CD4-positive, alpha-beta T cell (primary cell): ENCODE measurements at regions not wholly inside any gene's neighbourhood (a gene's known extent, or its start where the extent isn't known, plus 50 kb on each side); places are given as distances from the start of the nearest gene placed in this dataset.
"Not testable (repeated sequence)": the region's sequence is repeated elsewhere in the genome, so short reads cannot be mapped to it uniquely, and the experiment has no call there.

Source experiments
- ATAC-seq: fragments of 200-7000 bp; cut with Tn5 transposase; one replicate; pipeline ENCODE4 v1.10.0; 2022; ENCODE audit warnings: mild to moderate bottlenecking; ENCODE audit not compliant: poor library complexity
- CTCF ChIA-PET: fragments of 350-600 bp; sonication (Branson Sonifier 250); formaldehyde crosslinking; loops from one replicate; lab custom pipeline; 2021; ENCODE audit warnings: antibody characterized with exemption, inconsistent platforms; lab: Charles Lee
- POLR2A ChIA-PET: fragments of 350-600 bp; sonication (Branson Sonifier 250); formaldehyde crosslinking; loops from one replicate; lab custom pipeline; 2021; ENCODE audit warnings: antibody characterized with exemption, inconsistent platforms; lab: Charles Lee
- DNase-seq, 14 experiments: peaks; one replicate each; pipeline ENCODE4 v3.0.0-alpha.2; 2013 to 2020; ENCODE audit warnings: mixed read lengths in 2 of 14
- H3K27ac ChIP-seq, 2 donors: one replicate each; pipeline versions ENCODE4 v1.5.1 to v1.7.0; 2013; ENCODE audit warnings: low read length in 2 of 2, low read depth in 1 of 2, mild to moderate bottlenecking in 1 of 2
- H3K27me3 ChIP-seq, 2 experiments: 1 replicate in 1 of 2; 2 replicates in 1 of 2; pipeline versions ENCODE4 v1.6.1 to v1.7.0; 2013; ENCODE audit warnings: low read length in 2 of 2, control low read depth in 1 of 2, mild to moderate bottlenecking in 1 of 2, moderate library complexity in 1 of 2; ENCODE audit not compliant: insufficient read depth in 2 of 2, control insufficient read depth in 1 of 2
- H3K36me3 ChIP-seq: one replicate; pipeline ENCODE4 v1.6.1; 2013; ENCODE audit warnings: low read length, control low read depth; ENCODE audit not compliant: insufficient read depth
- H3K4me1 ChIP-seq: one replicate; pipeline ENCODE4 v1.6.1; 2013; ENCODE audit warnings: low read length, control low read depth; ENCODE audit not compliant: insufficient read depth
- H3K4me3 ChIP-seq: one replicate; pipeline ENCODE4 v1.5.1; 2013; ENCODE audit warnings: mild to moderate bottlenecking, low read length, moderate library complexity
- H3K9me3 ChIP-seq, 2 experiments: 1 replicate in 1 of 2; 2 replicates in 1 of 2; pipeline versions ENCODE4 v1.6.1 to v1.7.0; 2013; ENCODE audit warnings: low read length in 2 of 2, mild to moderate bottlenecking in 2 of 2, control low read depth in 1 of 2, moderate library complexity in 1 of 2; ENCODE audit not compliant: control insufficient read depth in 1 of 2, insufficient read depth in 1 of 2
- H3K27ac Mint-ChIP-seq: one replicate; pipeline ENCODE4 v1.8.0; 2020; ENCODE audit warnings: mixed read lengths
- H3K27me3 Mint-ChIP-seq: one replicate; pipeline ENCODE4 v1.8.0; 2021; ENCODE audit warnings: mixed read lengths
- H3K36me3 Mint-ChIP-seq: one replicate; pipeline ENCODE4 v1.8.0; 2021; ENCODE audit warnings: low read depth, mixed read lengths
- H3K4me1 Mint-ChIP-seq: one replicate; pipeline ENCODE4 v1.8.0; 2021; ENCODE audit warnings: low read depth, mixed read lengths
- H3K4me3 Mint-ChIP-seq: one replicate; pipeline ENCODE4 v1.8.0; 2020; ENCODE audit warnings: mild to moderate bottlenecking, mixed read lengths
- H3K9me3 Mint-ChIP-seq: one replicate; pipeline ENCODE4 v1.8.0; 2020; ENCODE audit warnings: mixed read lengths
- CTCF ChIP-seq: fragments of 200-600 bp; IDR thresholded peaks from one replicate; pipeline ENCODE4 v1.8.0; 2022; ENCODE audit warnings: antibody characterized with exemption, mild to moderate bottlenecking
- intact Hi-C, 2 experiments: fragments of 100-400 bp; cut with DNase I in 1 of 2; cut with micrococcal nuclease in 1 of 2; formaldehyde crosslinking; loops; one replicate each; pipeline versions ENCODE4 v1.15.1 to v1.9.0; 2023 to 2025; cut with DNase I, micrococcal nuclease

DNA sequence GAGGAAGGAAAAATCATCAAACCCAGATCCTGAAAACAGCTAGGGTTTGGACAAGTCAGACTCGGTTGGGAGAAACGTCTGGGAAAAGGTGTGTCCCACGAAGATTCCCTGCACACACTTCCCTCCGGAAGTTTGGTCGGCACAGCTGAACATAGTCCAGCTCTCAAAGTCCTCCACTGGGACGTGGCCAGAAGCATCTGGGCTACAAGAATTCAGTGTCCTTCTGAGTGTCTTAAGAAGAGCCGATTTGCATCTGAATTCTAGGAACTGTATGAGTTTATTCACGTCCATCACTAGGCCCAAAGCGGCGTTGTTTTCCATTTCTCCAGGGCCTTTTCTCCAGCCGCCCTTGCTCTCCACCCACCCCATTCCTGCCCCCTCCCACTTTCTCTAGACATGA, 109.1 kb downstream of the C17orf67 start:
- H3K4me3 ChIP-seq = no peak overlapping the region
- Mint-ChIP-seq H3K9me3 (no peaks in the 10 kb centered on the region), H3K4me3 (no peak overlapping the region), H3K27me3 (no peaks in the 10 kb centered on the region), H3K27ac (no peak overlapping the region), H3K4me1 (no peaks in the 10 kb centered on the region), H3K36me3 (no peaks in the 10 kb centered on the region)
- intact Hi-C loops = no loop called here
- peaks cover 0 to 2% of the 10 kb centered on the region in 2 experiments for H3K27me3 ChIP-seq
- H3K36me3 ChIP-seq = no peaks in the 10 kb centered on the region
- ChIA-PET POLR2A (no interaction called here), CTCF (interaction anchor here (0.9 kb wide), 1 partner anchor 55 kb away, joined by 3 read pairs; no protein-coding TSS in a partner anchor)
- TF ChIP-seq CTCF = no peak
- H3K4me1 ChIP-seq = no peaks in the 10 kb centered on the region
- no peak overlapping the region for H3K27ac ChIP-seq
- H3K9me3 ChIP-seq = no peaks in the 10 kb centered on the region
- ATAC-seq (no peak), DNase-seq (no peak)

DNA sequence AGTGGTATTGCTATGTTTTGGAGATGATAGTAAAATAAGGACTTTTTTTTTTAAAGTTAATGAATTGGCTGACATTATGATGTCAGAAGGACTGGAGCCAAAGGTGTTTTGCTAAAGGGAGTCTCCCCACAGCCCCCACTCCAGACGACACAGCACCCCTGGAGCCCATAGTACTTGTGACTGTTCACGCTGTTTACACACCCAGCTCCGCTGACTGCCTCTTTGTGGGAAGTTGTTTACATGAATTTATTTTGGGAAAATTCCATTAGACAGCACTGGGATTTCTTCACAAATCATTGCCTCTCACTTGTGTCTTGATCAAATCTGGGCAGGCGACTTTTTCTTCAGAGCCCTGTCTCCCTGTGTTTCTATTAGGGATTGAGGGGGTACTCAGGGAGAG, 108.6 kb downstream of the C17orf67 start:
- ChIA-PET CTCF (no interaction called here), POLR2A (no interaction called here)
- TF ChIP-seq CTCF = no peak
- H3K27ac Mint-ChIP-seq = no peak overlapping the region
- Histone ChIP-seq H3K27me3 (peaks cover 0 to 2% of the 10 kb centered on the region in 2 experiments), H3K4me1 (no peaks in the 10 kb centered on the region), H3K27ac (no peak overlapping the region), H3K9me3 (no peaks in the 10 kb centered on the region), H3K4me3 (no peak overlapping the region), H3K36me3 (no peaks in the 10 kb centered on the region)
- H3K9me3 Mint-ChIP-seq = no peaks in the 10 kb centered on the region
- DNase-seq (no peak), ATAC-seq (no peak)
- no peaks in the 10 kb centered on the region for H3K27me3 Mint-ChIP-seq
- H3K4me3 Mint-ChIP-seq = no peak overlapping the region
- H3K4me1 Mint-ChIP-seq = no peaks in the 10 kb centered on the region
- intact Hi-C loops = no loop called here
- no peaks in the 10 kb centered on the region for H3K36me3 Mint-ChIP-seq

DNA sequence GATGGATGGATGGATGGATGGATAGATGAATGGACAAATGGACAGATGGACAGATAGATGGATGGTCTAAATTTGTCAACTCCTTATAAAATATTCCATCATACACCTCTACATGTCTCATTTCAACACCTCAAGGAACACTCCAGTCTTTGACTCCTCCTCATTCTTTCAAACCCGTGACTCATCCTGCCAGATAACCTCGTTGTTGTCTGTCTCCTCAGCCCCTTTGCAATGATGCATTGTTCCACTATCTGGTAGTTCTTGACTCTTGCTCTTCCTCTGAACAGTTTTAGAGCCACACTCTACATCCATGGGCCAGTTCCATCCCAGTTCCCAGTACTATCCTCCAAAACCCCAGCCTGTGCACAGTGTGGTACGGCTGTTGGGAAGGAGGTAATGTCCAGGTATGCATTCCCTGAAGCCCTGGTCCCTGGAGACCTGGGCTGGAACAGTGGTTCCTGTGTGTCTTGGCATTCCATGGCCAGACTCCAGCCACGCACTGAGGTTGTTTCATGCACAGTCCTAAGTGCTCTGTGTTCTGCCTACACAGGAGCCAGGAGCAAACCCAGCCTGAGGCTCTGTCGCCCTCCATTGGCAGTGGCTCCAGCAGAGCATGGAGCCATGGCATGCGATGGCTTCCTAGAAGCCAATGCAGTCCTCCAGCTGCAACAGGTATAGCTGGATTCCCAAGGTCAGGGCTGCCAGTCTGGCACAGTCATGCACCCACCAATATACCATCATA, 105.7 kb downstream of the C17orf67 start:
- ATAC-seq (no peak), DNase-seq (no peak)
- H3K36me3 ChIP-seq = no peaks in the 10 kb centered on the region
- ChIA-PET CTCF (no interaction called here), POLR2A (no interaction called here)
- Mint-ChIP-seq H3K4me3 (no peak overlapping the region), H3K27ac (no peak overlapping the region), H3K4me1 (no peaks in the 10 kb centered on the region), H3K27me3 (no peaks in the 10 kb centered on the region), H3K9me3 (no peaks in the 10 kb centered on the region), H3K36me3 (no peaks in the 10 kb centered on the region)
- peaks cover 0 to 2% of the 10 kb centered on the region in 2 experiments for H3K27me3 ChIP-seq
- H3K4me3 ChIP-seq = no peak overlapping the region
- H3K27ac ChIP-seq = no peak overlapping the region
- H3K9me3 ChIP-seq = no peaks in the 10 kb centered on the region
- intact Hi-C loops = no loop called here
- no peaks in the 10 kb centered on the region for H3K4me1 ChIP-seq
- no peak for TF ChIP-seq CTCF

DNA sequence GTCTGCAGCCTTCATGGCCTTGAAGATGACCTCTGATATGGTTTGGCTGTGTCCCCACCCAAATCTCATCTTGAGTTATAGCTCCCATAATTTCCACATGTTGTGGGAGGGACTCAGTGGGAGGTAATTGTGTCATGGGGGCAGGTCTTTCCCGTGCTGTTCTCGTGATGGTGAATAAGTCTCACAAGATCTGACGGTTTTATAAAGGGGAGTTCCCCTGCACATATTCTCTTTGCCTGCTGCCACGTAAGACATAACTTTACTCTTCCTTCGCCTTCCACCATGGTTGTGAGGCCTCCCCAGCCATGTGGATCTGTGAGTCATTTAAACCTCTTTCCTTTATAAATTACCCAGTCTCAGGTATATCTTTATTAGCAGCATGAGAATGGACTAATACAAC, 102.6 kb downstream of the C17orf67 start:
- H3K9me3 Mint-ChIP-seq, ATAC-seq, H3K27ac ChIP-seq, POLR2A ChIA-PET, DNase-seq, H3K36me3 ChIP-seq, H3K27me3 ChIP-seq, H3K27ac Mint-ChIP-seq, H3K27me3 Mint-ChIP-seq, intact Hi-C loops, H3K36me3 Mint-ChIP-seq, H3K4me3 Mint-ChIP-seq, H3K9me3 ChIP-seq, H3K4me3 ChIP-seq, H3K4me1 Mint-ChIP-seq, H3K4me1 ChIP-seq: not testable (repeated sequence)
- CTCF ChIA-PET = interaction anchor here (1.6 kb wide), 1 partner anchor 49 kb away, joined by 3 read pairs; no protein-coding TSS in a partner anchor
